Lower leg skin (tissue), 4 donors: ENCODE measurements at regions not wholly inside any gene's neighbourhood (a gene's known extent, or its start where the extent isn't known, plus 50 kb on each side); places are given as distances from the start of the nearest gene placed in this dataset.

Experiments
- DNase-seq, 2 donors: peaks; one replicate each; pipeline ENCODE4 v3.0.0-alpha.2; 2019; ENCODE audit warnings: low spot score in 2 of 2
- H3K4me3 ChIP-seq: fragments of 200-600 bp; sonication (generic); 2 replicates; pipeline ENCODE4 v1.5.1; 2017; ENCODE audit warnings: mild to moderate bottlenecking, low read depth; ENCODE audit not compliant: poor library complexity, severe bottlenecking
- POLR2A ChIP-seq, 2 donors: fragments of 450-650 bp; IDR thresholded peaks; one replicate each; pipeline ENCODE4 v1.6.1; 2016 to 2017; ENCODE audit warnings: antibody characterized with exemption in 2 of 2, mild to moderate bottlenecking in 1 of 2, moderate library complexity in 1 of 2
- WGBS, 2 donors: methylation state at CpG; one replicate each; pipeline ENCODE4 v1.1.5; 2018; 5-methylcytosine and 5-hydroxymethylcytosine counted together
- intact Hi-C: fragments of 100-400 bp; cut with DNase I; formaldehyde crosslinking; loops from one replicate; pipeline ENCODE4 v1.15.0; 2023; ENCODE audit warnings: low total_unique reads
- TF ChIP-seq, protein P1 (sequence below), 3 donors: fragments of 450-650 bp; IDR thresholded peaks; one replicate each; pipeline ENCODE4 v1.5.1; 2016; ENCODE audit warnings: antibody characterized with exemption in 3 of 3, mild to moderate bottlenecking in 3 of 3, moderate library complexity in 2 of 3

DNA sequence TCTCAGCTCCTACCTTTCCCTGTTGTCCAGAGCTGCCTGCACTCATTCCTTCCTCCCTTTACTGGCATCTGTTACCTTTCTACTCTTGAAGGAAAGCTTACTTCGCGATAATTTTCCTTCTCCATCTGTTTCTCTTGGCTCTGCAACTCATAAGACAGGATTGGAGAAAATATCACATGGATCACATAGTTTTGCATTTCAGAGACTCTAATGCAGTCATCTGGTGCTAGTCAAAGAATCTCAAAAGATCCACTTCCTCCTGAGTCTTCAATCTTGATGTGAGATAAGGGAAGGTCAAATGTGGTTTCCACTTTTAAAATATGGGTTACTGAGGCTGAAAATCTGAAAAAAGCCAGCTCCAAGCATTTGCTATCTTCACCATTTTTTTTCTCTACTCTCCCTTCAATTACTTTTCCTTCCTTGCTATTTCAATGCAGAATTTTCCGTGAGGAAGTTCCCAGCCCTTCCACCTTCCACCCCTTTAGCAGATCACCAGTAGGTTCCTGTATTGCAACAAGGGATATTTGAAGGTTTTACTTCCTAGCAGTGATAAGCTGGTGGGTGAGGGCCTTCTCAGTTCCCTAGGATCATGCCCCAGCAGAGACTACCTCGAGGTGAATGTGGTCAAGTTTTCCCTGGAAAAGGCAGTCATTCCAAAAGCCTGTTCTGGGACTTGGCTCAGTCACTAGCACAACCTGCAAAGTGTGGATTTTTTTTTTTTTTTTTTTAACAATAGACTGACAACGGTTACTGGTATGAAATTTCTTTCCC lies 62.8 kb upstream of the LRRC1 start:
- no peak for DNase-seq
- no peak overlapping the region for H3K4me3 ChIP-seq
- WGBS, 2 donors = 51 to 53% methylated on average over 5 of the region's 5 CpGs
- intact Hi-C loops = no loop called here
- TF ChIP-seq, protein P1, sequence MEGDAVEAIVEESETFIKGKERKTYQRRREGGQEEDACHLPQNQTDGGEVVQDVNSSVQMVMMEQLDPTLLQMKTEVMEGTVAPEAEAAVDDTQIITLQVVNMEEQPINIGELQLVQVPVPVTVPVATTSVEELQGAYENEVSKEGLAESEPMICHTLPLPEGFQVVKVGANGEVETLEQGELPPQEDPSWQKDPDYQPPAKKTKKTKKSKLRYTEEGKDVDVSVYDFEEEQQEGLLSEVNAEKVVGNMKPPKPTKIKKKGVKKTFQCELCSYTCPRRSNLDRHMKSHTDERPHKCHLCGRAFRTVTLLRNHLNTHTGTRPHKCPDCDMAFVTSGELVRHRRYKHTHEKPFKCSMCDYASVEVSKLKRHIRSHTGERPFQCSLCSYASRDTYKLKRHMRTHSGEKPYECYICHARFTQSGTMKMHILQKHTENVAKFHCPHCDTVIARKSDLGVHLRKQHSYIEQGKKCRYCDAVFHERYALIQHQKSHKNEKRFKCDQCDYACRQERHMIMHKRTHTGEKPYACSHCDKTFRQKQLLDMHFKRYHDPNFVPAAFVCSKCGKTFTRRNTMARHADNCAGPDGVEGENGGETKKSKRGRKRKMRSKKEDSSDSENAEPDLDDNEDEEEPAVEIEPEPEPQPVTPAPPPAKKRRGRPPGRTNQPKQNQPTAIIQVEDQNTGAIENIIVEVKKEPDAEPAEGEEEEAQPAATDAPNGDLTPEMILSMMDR (IDR thresholded peaks at IDR 0.05) = no peak
- TF ChIP-seq POLR2A (IDR thresholded peaks at IDR 0.05) = no peak

GRCh38 chr6:53730767-53731166 lies 64.0 kb upstream of the LRRC1 start:
- no peak for TF ChIP-seq POLR2A (IDR thresholded peaks at IDR 0.05)
- TF ChIP-seq, protein P1 (IDR thresholded peaks at IDR 0.05) = no peak
- intact Hi-C loops = no loop called here
- no peak overlapping the region for H3K4me3 ChIP-seq
- no peak for DNase-seq

- intact Hi-C loops = loop anchor here (10.0 kb wide), 1 partner anchor 234 kb away; no protein-coding TSS in a partner anchor
- no peak for DNase-seq
- WGBS, 2 donors = 39 to 40% methylated on average over 9 of the region's 9 CpGs
Measured at GRCh38 chr6:53728570-53729194, 63.1 kb upstream of the KLHL31 start.

GRCh38 chr6:53727748-53728147 lies 62.2 kb upstream of the KLHL31 start:
- DNase-seq = no peak
- no peak overlapping the region for H3K4me3 ChIP-seq
- TF ChIP-seq, protein P1 (IDR thresholded peaks at IDR 0.05) = no peak
- no peak for TF ChIP-seq POLR2A (IDR thresholded peaks at IDR 0.05)
- 73 to 75% methylated on average over 5 of the region's 5 CpGs for WGBS, 2 donors
- intact Hi-C loops = loop anchor here (10.0 kb wide), 1 partner anchor 233 kb away; no protein-coding TSS in a partner anchor

More at GRCh38 chr6:53728570-53729194, 63.1 kb upstream of the KLHL31 start:
- TF ChIP-seq, protein P1 (IDR thresholded peaks at IDR 0.05) = peak in 1 of 3 donors; percentile 29
- no peak for TF ChIP-seq POLR2A (IDR thresholded peaks at IDR 0.05)
- H3K4me3 ChIP-seq = no peak overlapping the region

GRCh38 chr6:53725791-53726575 lies 60.4 kb upstream of the KLHL31 start:
- TF ChIP-seq, protein P1 (IDR thresholded peaks at IDR 0.05) = peak in 1 of 3 donors; percentile 68
- no peak for TF ChIP-seq POLR2A (IDR thresholded peaks at IDR 0.05)
- peak; percentile 68 to 93 for DNase-seq
- WGBS, 2 donors = 40 to 44% methylated on average over 18 of the region's 18 CpGs

More at GRCh38 chr6:53725791-53726575, 60.4 kb upstream of the KLHL31 start:
- intact Hi-C loops = loop anchor here (10.0 kb wide), 1 partner anchor 231 kb away; no protein-coding TSS in a partner anchor
- no peak overlapping the region for H3K4me3 ChIP-seq
